ENCODE measurements at regions not wholly inside any gene's neighbourhood (a gene's known extent, or its start where the extent isn't known, plus 50 kb on each side); places are given as distances from the start of the nearest gene placed in this dataset.

GRCh38 chr6:50330347-50330746 is 280.6 kb upstream of the DEFB112 start:
- CTCF ChIA-PET = no interaction called here
- H3K9me3 ChIP-seq (ENCODE audit: control insufficient read depth, insufficient read depth, low read length) = peaks cover 2% of the 10 kb centered on the region; the same call in 1 of the 2 replicates
- H3K56ac ChIP-seq (ENCODE audit: extremely low read depth, insufficient read depth, low read length) = no peak overlapping the region

More at GRCh38 chr6:50330347-50330746, 280.6 kb upstream of the DEFB112 start:
- in situ Hi-C loops (cut with MboI; ENCODE audit: low sequenced_read_pairs) (no loop called here), dilution Hi-C loops (cut with HindIII; ENCODE audit: low sequenced_read_pairs, unreplicated experiment) (no loop called here), intact Hi-C loops (cut with micrococcal nuclease) (no loop called here)
- Histone ChIP-seq H3K79me1 (ENCODE audit: low read depth in 1 of 2, low read length in 2 of 2) (no peaks in the 10 kb centered on the region), H2BK20ac (ENCODE audit: low read depth, low read length) (no peak overlapping the region), H2AFZ (replicated peaks; ENCODE audit: low read length, poor library complexity) (no peak overlapping the region), H2BK120ac (ENCODE audit: low read depth, low read length) (no peak overlapping the region), H2AK9ac (replicated peaks; ENCODE audit: low read depth, low read length, poor library complexity) (no peak overlapping the region), H3K14ac (replicated peaks; ENCODE audit: low read depth, low read length) (no peak overlapping the region), H3K4me3 (ENCODE audit: insufficient read depth, low read depth, low read length) (no peak overlapping the region), H3K18ac (ENCODE audit: low read depth, low read length) (no peak overlapping the region), H4K20me1 (ENCODE audit: insufficient read depth, low read length) (no peaks in the 10 kb centered on the region), H4K91ac (ENCODE audit: insufficient read depth, low read depth, low read length) (no peak overlapping the region), H4K8ac (ENCODE audit: low read depth in 2 of 2, low read length in 2 of 2) (no peak overlapping the region), H3K36me3 (ENCODE audit: control insufficient read depth, insufficient read depth, low read length) (no peaks in the 10 kb centered on the region), H2AK5ac (ENCODE audit: low read depth, low read length) (no peak overlapping the region), H3K9ac (ENCODE audit: low read depth, low read length) (no peak overlapping the region), H3K23ac (ENCODE audit: low read depth, low read length) (no peak overlapping the region), H3K4me1 (ENCODE audit: control insufficient read depth, insufficient read depth, low read length) (no peaks in the 10 kb centered on the region), H3K4ac (ENCODE audit: low read depth, low read length) (no peak overlapping the region), H2BK15ac (ENCODE audit: low read depth, low read length) (no peak overlapping the region), H3K27ac (ENCODE audit: insufficient read depth, low read length) (no peak overlapping the region), H3K9me1 (ENCODE audit: insufficient read depth, low read length) (no peaks in the 10 kb centered on the region), H4K5ac (ENCODE audit: low read depth, low read length) (no peak overlapping the region), H3K27me3 (ENCODE audit: control insufficient read depth, insufficient read depth, low read length) (no peaks in the 10 kb centered on the region), H3K4me2 (ENCODE audit: low read depth, low read length) (no peak overlapping the region), H2BK5ac (ENCODE audit: low read depth, low read length, poor library complexity, severe bottlenecking) (no peak overlapping the region)
- POLR2A ChIA-PET (ENCODE audit: unreplicated experiment) = no interaction called here
- no TSS peak for BruUV-seq (replicated peaks)
- no CpG with 5 or more reads among the region's 2 CpGs for WGBS, 2 experiments (ENCODE audit: extremely low coverage in 2 of 2, insufficient read length in 1 of 2)
- TF ChIP-seq MAFK (IDR thresholded peaks at IDR 0.05; ENCODE audit: low read depth, low read length) (peak; percentile 35; the same call in 1 of the 2 replicates), CHD1 (IDR thresholded peaks at IDR 0.05; ENCODE audit: low read depth, low read length) (no peak), FOS (IDR thresholded peaks at IDR 0.05; ENCODE audit: low read depth, low read length) (no peak)
- ATAC-seq (ENCODE audit: low read depth) (no peak), DNase-seq (no peak)
